ENCODE measurements at regions not wholly inside any gene's neighbourhood (a gene's known extent, or its start where the extent isn't known, plus 50 kb on each side); places are given as distances from the start of the nearest gene placed in this dataset.

DNA sequence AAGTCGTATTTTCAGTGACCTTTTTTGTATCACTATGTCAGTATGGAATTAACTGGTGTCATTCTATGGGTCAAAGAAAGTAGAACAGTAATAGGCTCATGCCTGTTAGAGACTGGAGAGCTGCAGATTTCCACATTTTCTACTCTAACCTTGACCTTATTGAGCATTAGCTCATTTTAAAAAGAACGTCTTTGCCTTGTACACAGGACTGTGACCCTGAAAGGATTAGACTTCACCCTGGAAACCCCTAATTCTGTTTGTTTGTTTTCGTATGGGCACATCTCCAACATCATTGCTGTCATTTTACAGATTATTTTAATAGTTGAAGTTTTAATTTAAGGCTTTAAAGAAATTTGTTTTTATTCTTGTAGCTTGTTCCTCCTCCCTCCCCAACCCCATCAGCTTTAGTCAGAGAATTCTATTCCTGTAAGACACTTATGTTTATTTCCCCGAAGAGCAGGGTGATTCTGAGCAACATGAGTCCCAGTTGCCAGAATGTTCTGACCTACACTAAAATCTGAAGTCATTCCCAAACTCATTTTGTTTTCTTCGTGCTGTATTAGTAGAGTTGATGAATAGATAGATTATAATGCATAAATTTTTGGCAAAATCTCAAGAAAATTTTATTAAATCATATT lies 451.3 kb downstream of the FOXG1 start:
- Histone ChIP-seq H2BK15ac (ENCODE audit: low read length) (no peak overlapping the region), H4K91ac (replicated peaks; ENCODE audit: insufficient read length, low read length) (no peak overlapping the region), H3K18ac (ENCODE audit: extremely low read depth, low read length) (no peak overlapping the region), H3K23ac (ENCODE audit: insufficient read length) (no peak overlapping the region), H3K36me3 (ENCODE audit: control insufficient read depth in 2 of 4, insufficient read depth in 4 of 4, low read length in 3 of 4) (no peaks in the 10 kb centered on the region), H3K27ac (ENCODE audit: low read depth, low read length) (no peak overlapping the region), H4K8ac (ENCODE audit: extremely low read depth, insufficient read depth, low read length) (no peak overlapping the region), H3K9me3 (ENCODE audit: insufficient read depth in 2 of 2, low read depth in 1 of 2, low read length in 1 of 2) (no peaks in the 10 kb centered on the region; a peak in 1 of 4 replicates), H3K56ac (replicated peaks; ENCODE audit: insufficient read length, low read depth, low read length) (no peak overlapping the region), H3K79me1 (ENCODE audit: low read depth, low read length) (no peaks in the 10 kb centered on the region), H2BK20ac (ENCODE audit: low read length) (no peak overlapping the region), H2AFZ (ENCODE audit: low read length) (no peak overlapping the region), H4K5ac (ENCODE audit: insufficient read length, low read depth, low read length) (no peak overlapping the region), H2BK120ac (replicated peaks; ENCODE audit: low read depth, low read length) (no peak overlapping the region), H3K4me2 (ENCODE audit: insufficient read depth in 1 of 2, low read depth in 2 of 2, low read length in 2 of 2) (no peak overlapping the region), H2AK5ac (ENCODE audit: low read depth, low read length) (no peak overlapping the region), H3K14ac (ENCODE audit: insufficient read length) (no peak overlapping the region), H2BK5ac (ENCODE audit: low read depth, low read length) (no peak overlapping the region), H3K9ac (replicated peaks in 1 of 4; ENCODE audit: extremely low read depth in 1 of 4, low read depth in 3 of 4, low read length in 3 of 4) (no peak overlapping the region), H3K27me3 (replicated peaks in 1 of 4; ENCODE audit: control insufficient read depth in 3 of 4, extremely low read depth in 1 of 4, insufficient read depth in 3 of 4, low read length in 3 of 4) (no peaks in the 10 kb centered on the region), H3K4me1 (replicated peaks in 1 of 4; ENCODE audit: control insufficient read depth in 3 of 4, insufficient read depth in 4 of 4, low read length in 3 of 4) (no peaks in the 10 kb centered on the region), H3K23me2 (ENCODE audit: low read depth, low read length) (no peaks in the 10 kb centered on the region), H4K20me1 (replicated peaks in 1 of 2; ENCODE audit: control insufficient read depth in 1 of 2, insufficient read depth in 2 of 2, low read length in 2 of 2) (no peaks in the 10 kb centered on the region), H3K79me2 (ENCODE audit: control insufficient read depth in 1 of 2, insufficient read depth in 2 of 2, low read length in 2 of 2) (no peaks in the 10 kb centered on the region), H3K4ac (replicated peaks; ENCODE audit: insufficient read length, low read depth, low read length) (no peak overlapping the region), H3K4me3 (ENCODE audit: extremely low read depth in 1 of 4, insufficient read depth in 2 of 4, low read depth in 3 of 4, low read length in 4 of 4) (no peak overlapping the region), H2BK12ac (ENCODE audit: low read depth, low read length) (no peak overlapping the region)
- no peak for FAIRE-seq
- ChIA-PET CTCF (ENCODE audit: partially characterized antibody) (interaction anchor here (1.3 to 1.5 kb wide), 2 partner anchors 10 to 457 kb away, joined by 3 read pairs; no protein-coding TSS in a partner anchor), POLR2A (ENCODE audit: partially characterized antibody) (no interaction called here)
- no peak for DNase-seq (ENCODE audit: low read depth in 1 of 2, low spot score in 2 of 2)
- TF ChIP-seq EP300 (IDR thresholded peaks at IDR 0.05; ENCODE audit: borderline replicate concordance in 1 of 2, low read depth in 2 of 2, low read length in 2 of 2) (no peak), SRF (IDR thresholded peaks at IDR 0.05; ENCODE audit: low read depth, low read length) (no peak), GABPA (IDR thresholded peaks at IDR 0.05; ENCODE audit: borderline replicate concordance, insufficient read depth, low read length) (no peak), NRF1 (IDR thresholded peaks at IDR 0.05; ENCODE audit: low read depth, low read length) (no peak)
- TF ChIP-seq, protein P1, sequence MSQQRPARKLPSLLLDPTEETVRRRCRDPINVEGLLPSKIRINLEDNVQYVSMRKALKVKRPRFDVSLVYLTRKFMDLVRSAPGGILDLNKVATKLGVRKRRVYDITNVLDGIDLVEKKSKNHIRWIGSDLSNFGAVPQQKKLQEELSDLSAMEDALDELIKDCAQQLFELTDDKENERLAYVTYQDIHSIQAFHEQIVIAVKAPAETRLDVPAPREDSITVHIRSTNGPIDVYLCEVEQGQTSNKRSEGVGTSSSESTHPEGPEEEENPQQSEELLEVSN (IDR thresholded peaks at IDR 0.05) = no peak
- 87% methylated on average over 5 of the region's 5 CpGs; no CpG with 5 or more reads in 1 of the 2 experiments for WGBS, 2 experiments (ENCODE audit: extremely low coverage in 1 of 2, insufficient coverage in 1 of 2, insufficient read length in 1 of 2, insufficient replicate concordance in 2 of 2, low coverage in 1 of 2, low lambda C conversion rate in 2 of 2, missing lambda C conversion rate in 1 of 2)
